ES-I3 (cell line): ENCODE measurements at regions not wholly inside any gene's neighbourhood (a gene's known extent, or its start where the extent isn't known, plus 50 kb on each side); places are given as distances from the start of the nearest gene placed in this dataset.

Experiments used
- H3K36me3 ChIP-seq: 2 replicates; pipeline ENCODE4 v1.6.1; 2013; ENCODE audit warnings: mild to moderate bottlenecking, low read length, control low read depth, moderate library complexity; ENCODE audit not compliant: insufficient read depth
- H3K4me1 ChIP-seq: 2 replicates; pipeline ENCODE4 v1.6.1; 2013; ENCODE audit warnings: mild to moderate bottlenecking, control low read depth, low read length; ENCODE audit not compliant: insufficient read depth
- H3K9ac ChIP-seq: 2 replicates; pipeline ENCODE4 v1.6.1; 2013; ENCODE audit warnings: low read depth, mild to moderate bottlenecking, low read length, moderate library complexity
- H3K9me3 ChIP-seq: 2 replicates; pipeline ENCODE4 v1.6.1; 2013; ENCODE audit warnings: mild to moderate bottlenecking, low read length, moderate library complexity; ENCODE audit not compliant: control insufficient read depth, insufficient read depth

GRCh38 chr5:56454219-56454862 lies 221.2 kb upstream of the ANKRD55 start:
- Histone ChIP-seq H3K9ac (no peak overlapping the region), H3K36me3 (no peaks in the 10 kb centered on the region), H3K4me1 (peaks cover 5% of the 10 kb centered on the region; the same call in 1 of the 2 replicates), H3K9me3 (no peaks in the 10 kb centered on the region)

GRCh38 chr5:56451742-56452141 lies 218.6 kb upstream of the ANKRD55 start:
- H3K9ac ChIP-seq: no peak overlapping the region
- no peaks in the 10 kb centered on the region for H3K36me3 ChIP-seq
- H3K4me1 ChIP-seq: no peaks in the 10 kb centered on the region
- no peaks in the 10 kb centered on the region for H3K9me3 ChIP-seq

GRCh38 chr5:56450766-56451165 lies 217.6 kb upstream of the ANKRD55 start:
- Histone ChIP-seq H3K36me3 (no peaks in the 10 kb centered on the region), H3K4me1 (no peaks in the 10 kb centered on the region), H3K9me3 (no peaks in the 10 kb centered on the region), H3K9ac (no peak overlapping the region)

- H3K4me1 ChIP-seq: no peaks in the 10 kb centered on the region
- H3K36me3 ChIP-seq: no peaks in the 10 kb centered on the region
- no peak overlapping the region for H3K9ac ChIP-seq
- no peaks in the 10 kb centered on the region for H3K9me3 ChIP-seq
Observed at GRCh38 chr5:56449071-56449640, 216.0 kb upstream of the ANKRD55 start.

- Histone ChIP-seq H3K4me1 (no peaks in the 10 kb centered on the region), H3K9ac (no peak overlapping the region), H3K36me3 (no peaks in the 10 kb centered on the region), H3K9me3 (no peaks in the 10 kb centered on the region)
Observed at GRCh38 chr5:56447656-56448055, 214.5 kb upstream of the ANKRD55 start.

- H3K36me3 ChIP-seq: no peaks in the 10 kb centered on the region
Observed at GRCh38 chr5:56447232-56447631, 214.1 kb upstream of the ANKRD55 start.

GRCh38 chr5:56446728-56447127 lies 213.6 kb upstream of the ANKRD55 start:
- Histone ChIP-seq H3K4me1 (no peaks in the 10 kb centered on the region), H3K9me3 (no peaks in the 10 kb centered on the region), H3K9ac (no peak overlapping the region), H3K36me3 (no peaks in the 10 kb centered on the region)

More at GRCh38 chr5:56447232-56447631, 214.1 kb upstream of the ANKRD55 start:
- Histone ChIP-seq H3K4me1 (no peaks in the 10 kb centered on the region), H3K9me3 (no peaks in the 10 kb centered on the region), H3K9ac (no peak overlapping the region)

- Histone ChIP-seq H3K9ac (no peak overlapping the region), H3K9me3 (no peaks in the 10 kb centered on the region), H3K36me3 (no peaks in the 10 kb centered on the region), H3K4me1 (no peaks in the 10 kb centered on the region)
Observed at GRCh38 chr5:56443826-56444225, 210.7 kb upstream of the ANKRD55 start.

GRCh38 chr5:56440871-56441740 lies 208.0 kb upstream of the ANKRD55 start:
- no peaks in the 10 kb centered on the region for H3K9me3 ChIP-seq
- no peak overlapping the region for H3K9ac ChIP-seq
- no peaks in the 10 kb centered on the region for H3K36me3 ChIP-seq
- no peaks in the 10 kb centered on the region for H3K4me1 ChIP-seq

GRCh38 chr5:56434986-56435385 lies 201.9 kb upstream of the ANKRD55 start:
- Histone ChIP-seq H3K4me1 (no peaks in the 10 kb centered on the region), H3K9ac (no peak overlapping the region), H3K36me3 (no peaks in the 10 kb centered on the region), H3K9me3 (peaks cover 4% of the 10 kb centered on the region; the same call in 1 of the 2 replicates)

GRCh38 chr5:56433039-56433617 lies 200.0 kb upstream of the ANKRD55 start:
- H3K4me1 ChIP-seq: no peaks in the 10 kb centered on the region
- no peaks in the 10 kb centered on the region for H3K36me3 ChIP-seq
- H3K9ac ChIP-seq: no peak overlapping the region
- peaks cover 4% of the 10 kb centered on the region; the same call in 1 of the 2 replicates for H3K9me3 ChIP-seq

GRCh38 chr5:56432321-56432720 lies 199.2 kb upstream of the ANKRD55 start:
- Histone ChIP-seq H3K36me3 (no peaks in the 10 kb centered on the region), H3K4me1 (no peaks in the 10 kb centered on the region), H3K9me3 (peaks cover 4% of the 10 kb centered on the region; the same call in 1 of the 2 replicates), H3K9ac (no peak overlapping the region)

- Histone ChIP-seq H3K4me1 (no peaks in the 10 kb centered on the region), H3K9me3 (peaks cover 4% of the 10 kb centered on the region; the same call in 1 of the 2 replicates), H3K36me3 (no peaks in the 10 kb centered on the region), H3K9ac (no peak overlapping the region)
Observed at GRCh38 chr5:56430422-56430821, 197.3 kb upstream of the ANKRD55 start.

- H3K4me1 ChIP-seq: no peaks in the 10 kb centered on the region
- no peak overlapping the region for H3K9ac ChIP-seq
- peaks cover 4% of the 10 kb centered on the region; the same call in 1 of the 2 replicates for H3K9me3 ChIP-seq
- H3K36me3 ChIP-seq: no peaks in the 10 kb centered on the region
Observed at GRCh38 chr5:56429110-56429561, 196.0 kb upstream of the ANKRD55 start.
